IMR-90 (cell line): ENCODE measurements at regions not wholly inside any gene's neighbourhood (a gene's known extent, or its start where the extent isn't known, plus 50 kb on each side); places are given as distances from the start of the nearest gene placed in this dataset.

Experiments
- ATAC-seq: fragments of 200-7000 bp; cut with Tn5 transposase; 2 replicates; pipeline ENCODE4 v1.9.1; 2020; ENCODE audit warnings: low read depth, mild to moderate bottlenecking, moderate library complexity
- BruUV-seq: library from RNA; stranded (reverse); fragments of 400-500 nt; replicated peaks from 2 replicates; lab custom pipeline; 2021; lab: Mats Ljungman, UMichigan
- CTCF ChIA-PET: fragments of 300-600 bp; formaldehyde crosslinking; extraction: SDS; loops from one replicate; lab custom pipeline; 2021; ENCODE audit warnings: antibody characterized with exemption; lab: Yijun Ruan, JAX
- POLR2A ChIA-PET: fragments of 300-600 bp; sonication (Branson Sonifier 250); formaldehyde crosslinking; loops from one replicate; lab custom pipeline; 2022; ENCODE audit warnings: antibody characterized with exemption; ENCODE audit not compliant: unreplicated experiment; lab: Charles Lee
- DNase-seq: peaks from one replicate; pipeline ENCODE4 v3.0.0; 2013
- H2AFZ ChIP-seq: replicated peaks from 2 replicates; pipeline ENCODE3; 2013; ENCODE audit warnings: low read length, mild to moderate bottlenecking; ENCODE audit not compliant: poor library complexity
- H2AK5ac ChIP-seq: 2 replicates; pipeline ENCODE4 v1.6.1; 2013; ENCODE audit warnings: low read depth, low read length, inconsistent platforms
- H2AK9ac ChIP-seq: replicated peaks from 2 replicates; pipeline ENCODE3; 2013; ENCODE audit warnings: mild to moderate bottlenecking, low read depth, low read length, moderate library complexity; ENCODE audit not compliant: poor library complexity
- H2BK120ac ChIP-seq: 2 replicates; pipeline ENCODE4 v1.6.1; 2013; ENCODE audit warnings: low read depth, low read length, inconsistent platforms
- H2BK15ac ChIP-seq: 3 replicates; pipeline ENCODE4 v1.6.1; 2013; ENCODE audit warnings: low read depth, low read length, inconsistent platforms
- H2BK20ac ChIP-seq: 2 replicates; pipeline ENCODE4 v1.6.1; 2013; ENCODE audit warnings: low read depth, mild to moderate bottlenecking, inconsistent platforms, low read length, moderate library complexity
- H2BK5ac ChIP-seq: 2 replicates; pipeline ENCODE4 v1.6.1; 2013; ENCODE audit warnings: mild to moderate bottlenecking, low read depth, low read length, inconsistent platforms; ENCODE audit not compliant: poor library complexity, severe bottlenecking
- H3K14ac ChIP-seq: replicated peaks from 2 replicates; pipeline ENCODE4 v1.6.1; 2013; ENCODE audit warnings: low read depth, low read length, inconsistent platforms
- H3K18ac ChIP-seq: 2 replicates; pipeline ENCODE4 v1.6.1; 2013; ENCODE audit warnings: low read depth, low read length, control low read depth
- H3K23ac ChIP-seq: 2 replicates; pipeline ENCODE4 v1.6.1; 2013; ENCODE audit warnings: low read depth, low read length, inconsistent platforms
- H3K27ac ChIP-seq: 2 replicates; pipeline ENCODE4 v1.5.1; 2013; ENCODE audit warnings: mild to moderate bottlenecking, control low read depth, low read length; ENCODE audit not compliant: insufficient read depth
- H3K27me3 ChIP-seq: 2 replicates; pipeline ENCODE4 v1.6.1; 2013; ENCODE audit warnings: low read length; ENCODE audit not compliant: control insufficient read depth, insufficient read depth
- H3K36me3 ChIP-seq: 2 replicates; pipeline ENCODE4 v1.6.1; 2013; ENCODE audit warnings: low read length, mixed read lengths; ENCODE audit not compliant: control insufficient read depth, insufficient read depth
- H3K4ac ChIP-seq: 2 replicates; pipeline ENCODE4 v1.6.1; 2013; ENCODE audit warnings: low read depth, low read length, inconsistent platforms
- H3K4me1 ChIP-seq: 2 replicates; pipeline ENCODE4 v1.6.1; 2013; ENCODE audit warnings: low read length, mixed read lengths; ENCODE audit not compliant: control insufficient read depth, insufficient read depth
- H3K4me2 ChIP-seq: 2 replicates; pipeline ENCODE4 v1.6.1; 2013; ENCODE audit warnings: low read depth, mild to moderate bottlenecking, control low read depth, low read length, moderate library complexity
- H3K4me3 ChIP-seq: 2 replicates; pipeline ENCODE4 v1.5.1; 2013; ENCODE audit warnings: low read depth, mild to moderate bottlenecking, control low read depth, low read length, moderate library complexity; ENCODE audit not compliant: insufficient read depth
- H3K56ac ChIP-seq: 2 replicates; pipeline ENCODE4 v1.6.1; 2013; ENCODE audit warnings: low read length, inconsistent platforms; ENCODE audit not compliant: insufficient read depth; ENCODE audit errors: extremely low read depth
- H3K79me1 ChIP-seq, 2 experiments: 2 replicates each; pipeline ENCODE4 v1.6.1; 2013; ENCODE audit warnings: low read length in 2 of 2, inconsistent platforms in 1 of 2, low read depth in 1 of 2
- H3K9ac ChIP-seq: 2 replicates; pipeline ENCODE4 v1.6.1; 2013; ENCODE audit warnings: low read depth, low read length, control low read depth
- H3K9me1 ChIP-seq: 2 replicates; pipeline ENCODE4 v1.6.1; 2013; ENCODE audit warnings: low read length, inconsistent platforms; ENCODE audit not compliant: insufficient read depth
- H3K9me3 ChIP-seq: 2 replicates; pipeline ENCODE4 v1.6.1; 2013; ENCODE audit warnings: low read length; ENCODE audit not compliant: control insufficient read depth, insufficient read depth
- H4K20me1 ChIP-seq: 2 replicates; pipeline ENCODE4 v1.6.1; 2013; ENCODE audit warnings: low read length, inconsistent platforms; ENCODE audit not compliant: insufficient read depth
- H4K5ac ChIP-seq: 2 replicates; pipeline ENCODE4 v1.6.1; 2013; ENCODE audit warnings: mild to moderate bottlenecking, low read depth, low read length, control low read depth
- H4K8ac ChIP-seq, 2 experiments: 2 replicates each; pipeline ENCODE4 v1.6.1; 2013; ENCODE audit warnings: low read depth in 2 of 2, low read length in 2 of 2, control low read depth in 1 of 2, inconsistent platforms in 1 of 2
- H4K91ac ChIP-seq: 2 replicates; pipeline ENCODE4 v1.6.1; 2013; ENCODE audit warnings: low read depth, low read length, inconsistent platforms; ENCODE audit not compliant: insufficient read depth
- CHD1 ChIP-seq: IDR thresholded peaks from 2 replicates; pipeline ENCODE4 v1.6.1; 2012; ENCODE audit warnings: low read depth, low read length, improper control_type of control experiment
- CTCF ChIP-seq: conservative IDR thresholded peaks from 2 replicates; pipeline ENCODE4 v1.5.1; 2012; ENCODE audit warnings: mild to moderate bottlenecking, low read depth, low read length, improper control_type of control experiment
- ELK1 ChIP-seq: fragments of 150-350 bp; IDR thresholded peaks from 2 replicates; pipeline ENCODE4 v1.6.1; 2016; ENCODE audit warnings: low read depth, mild to moderate bottlenecking, low read length, moderate library complexity, borderline replicate concordance
- MAZ ChIP-seq: IDR thresholded peaks from 2 replicates; pipeline ENCODE4 v1.6.1; 2012; ENCODE audit warnings: low read depth, mild to moderate bottlenecking, low read length, improper control_type of control experiment, moderate library complexity, borderline replicate concordance
- RCOR1 ChIP-seq: IDR thresholded peaks from 2 replicates; pipeline ENCODE4 v1.6.1; 2012; ENCODE audit warnings: mild to moderate bottlenecking, low read length, improper control_type of control experiment; ENCODE audit not compliant: insufficient replicate concordance
- USF2 ChIP-seq: fragments of 150-350 bp; IDR thresholded peaks from 2 replicates; pipeline ENCODE4 v1.6.1; 2017; ENCODE audit warnings: mild to moderate bottlenecking, antibody characterized with exemption, low read length, low read depth
- WGBS, 2 experiments: methylation state at CpG; one replicate each; pipeline versions ENCODE4 v1.1.5 to v1.1.7; 2013; ENCODE audit warnings: missing lambda C conversion rate in 2 of 2; ENCODE audit not compliant: insufficient read length in 1 of 2; ENCODE audit errors: extremely low coverage in 2 of 2; 5-methylcytosine and 5-hydroxymethylcytosine counted together
- dilution Hi-C: fragments of 300-500 bp; cut with HindIII; formaldehyde crosslinking; loops from one replicate; pipeline ENCODE4 v1.14.3; 2018; ENCODE audit warnings: low sequenced_read_pairs; ENCODE audit not compliant: unreplicated experiment
- in situ Hi-C: fragments of 300-500 bp; cut with MboI; formaldehyde crosslinking; loops from 3 replicates; pipeline ENCODE4 v1.14.3; 2019; ENCODE audit warnings: low sequenced_read_pairs, inconsistent platforms, mixed read lengths
- intact Hi-C: fragments of 100-400 bp; cut with micrococcal nuclease; formaldehyde crosslinking; loops from 2 replicates; pipeline ENCODE4 v1.10.0; 2022

- no peaks in the 10 kb centered on the region for H3K9me1 ChIP-seq
- H3K4me1 ChIP-seq: no peaks in the 10 kb centered on the region
- ChIA-PET POLR2A (no interaction called here), CTCF (no interaction called here)
- no peak overlapping the region for H2AK5ac ChIP-seq
- no peak overlapping the region for H3K56ac ChIP-seq
- WGBS, 2 experiments: no CpG with 5 or more reads among the region's 1 CpG
- no peaks in the 10 kb centered on the region for H4K20me1 ChIP-seq
- ATAC-seq: no peak
- H4K91ac ChIP-seq: no peak overlapping the region
- no peak overlapping the region for H3K4me2 ChIP-seq
- no peak overlapping the region for H3K4ac ChIP-seq
- H2BK15ac ChIP-seq: no peak overlapping the region
- in situ Hi-C loops (no loop called here), intact Hi-C loops (no loop called here), dilution Hi-C loops (no loop called here)
- DNase-seq: no peak
- H3K18ac ChIP-seq: no peak overlapping the region
- H2BK20ac ChIP-seq: no peak overlapping the region
- no peak overlapping the region for H3K9ac ChIP-seq
- no TSS peak for BruUV-seq
- H2BK5ac ChIP-seq: no peak overlapping the region
- H2BK120ac ChIP-seq: no peak overlapping the region
- no peak overlapping the region for H4K5ac ChIP-seq
- no peak overlapping the region for H3K23ac ChIP-seq
- H4K8ac ChIP-seq: no peak overlapping the region
- H3K14ac ChIP-seq: no peak overlapping the region
- H2AFZ ChIP-seq: peak overlapping the region; percentile 48
- TF ChIP-seq CHD1 (no peak), ELK1 (no peak), CTCF (no peak), RCOR1 (no peak), MAZ (no peak), USF2 (no peak)
- H3K36me3 ChIP-seq: no peaks in the 10 kb centered on the region
- no peaks in the 10 kb centered on the region for H3K27me3 ChIP-seq
- H3K9me3 ChIP-seq: peaks cover 2% of the 10 kb centered on the region; the same call in 1 of the 2 replicates
- no peak overlapping the region for H3K27ac ChIP-seq
- no peak overlapping the region for H2AK9ac ChIP-seq
- H3K4me3 ChIP-seq: no peak overlapping the region
- no peaks in the 10 kb centered on the region for H3K79me1 ChIP-seq
These were observed 390.0 kb downstream of the GRXCR1 start for GRCh38 chr4:43282534-43282933.
